Tibial nerve (tissue), 4 donors: ENCODE measurements at regions not wholly inside any gene's neighbourhood (a gene's known extent, or its start where the extent isn't known, plus 50 kb on each side); places are given as distances from the start of the nearest gene placed in this dataset.
"Not testable (repeated sequence)": the region's sequence is repeated elsewhere in the genome, so short reads cannot be mapped to it uniquely, and the experiment has no call there.

Source experiments
- DNase-seq, 2 donors: peaks; one replicate each; pipeline ENCODE4 v3.0.0-alpha.2; 2019; ENCODE audit warnings: low spot score in 2 of 2
- H3K27ac ChIP-seq, 4 donors: fragments of 200-600 bp; sonication (generic) in 3 of 4; one replicate each; pipeline ENCODE4 v1.5.1; 2017 to 2019; ENCODE audit warnings: mild to moderate bottlenecking in 1 of 4
- H3K27me3 ChIP-seq, 2 donors: fragments of 200-600 bp; sonication (generic) in 1 of 2; one replicate each; pipeline versions ENCODE4 v1.5.1 to v1.6.0; 2017 to 2019
- H3K36me3 ChIP-seq, 3 donors: fragments of 200-600 bp; sonication (generic); one replicate each; pipeline ENCODE4 v1.5.1; 2018 to 2019
- H3K4me1 ChIP-seq, 4 donors: fragments of 200-600 bp; sonication (generic) in 3 of 4; one replicate each; pipeline ENCODE4 v1.5.1; 2017 to 2019
- H3K4me3 ChIP-seq, 4 donors: fragments of 200-600 bp; sonication (generic) in 3 of 4; one replicate each; pipeline ENCODE4 v1.5.1; 2017 to 2019; ENCODE audit warnings: mild to moderate bottlenecking in 1 of 4, moderate library complexity in 1 of 4
- H3K9me3 ChIP-seq, 4 donors: fragments of 200-600 bp; sonication (generic) in 3 of 4; one replicate each; pipeline ENCODE4 v1.5.1; 2017 to 2019
- EP300 ChIP-seq, 2 donors: sonication (generic); formaldehyde crosslinking; IDR thresholded peaks; one replicate each; pipeline ENCODE4 v1.6.1; 2017; ENCODE audit warnings: antibody characterized with exemption in 2 of 2, mild to moderate bottlenecking in 1 of 2
- POLR2A ChIP-seq, 2 donors: fragments of 450-650 bp; IDR thresholded peaks; one replicate each; pipeline ENCODE4 v1.6.1; 2017; ENCODE audit warnings: antibody characterized with exemption in 2 of 2, mild to moderate bottlenecking in 2 of 2, moderate library complexity in 2 of 2
- WGBS, 2 donors: methylation state at CpG; one replicate each; pipeline ENCODE4 v1.1.5; 2018; 5-methylcytosine and 5-hydroxymethylcytosine counted together
- TF ChIP-seq, protein P1 (sequence below), 5 experiments: fragments of 200-600 bp in 3 of 5; fragments of 450-650 bp in 2 of 5; sonication (generic) in 3 of 5; IDR thresholded peaks; one replicate each; pipeline ENCODE4 v1.5.1; 2016 to 2019; ENCODE audit warnings: antibody characterized with exemption in 5 of 5, mild to moderate bottlenecking in 3 of 5, moderate library complexity in 2 of 5

GRCh38 chr17:13884347-13884746, 185.0 kb upstream of the COX10 start:
- Histone ChIP-seq H3K36me3 (no peaks in the 10 kb centered on the region), H3K9me3 (peaks cover 0 to 23% (median 0%) of the 10 kb centered on the region in 4 donors), H3K4me1 (no peaks in the 10 kb centered on the region), H3K27me3 (no peaks in the 10 kb centered on the region), H3K27ac (no peak overlapping the region), H3K4me3 (no peak overlapping the region)
- 90 to 94% methylated on average over 2 of the region's 2 CpGs for WGBS, 2 donors
- DNase-seq, result no peak
- TF ChIP-seq POLR2A (IDR thresholded peaks at IDR 0.05) (no peak), EP300 (IDR thresholded peaks at IDR 0.05) (no peak)
- TF ChIP-seq, protein P1, sequence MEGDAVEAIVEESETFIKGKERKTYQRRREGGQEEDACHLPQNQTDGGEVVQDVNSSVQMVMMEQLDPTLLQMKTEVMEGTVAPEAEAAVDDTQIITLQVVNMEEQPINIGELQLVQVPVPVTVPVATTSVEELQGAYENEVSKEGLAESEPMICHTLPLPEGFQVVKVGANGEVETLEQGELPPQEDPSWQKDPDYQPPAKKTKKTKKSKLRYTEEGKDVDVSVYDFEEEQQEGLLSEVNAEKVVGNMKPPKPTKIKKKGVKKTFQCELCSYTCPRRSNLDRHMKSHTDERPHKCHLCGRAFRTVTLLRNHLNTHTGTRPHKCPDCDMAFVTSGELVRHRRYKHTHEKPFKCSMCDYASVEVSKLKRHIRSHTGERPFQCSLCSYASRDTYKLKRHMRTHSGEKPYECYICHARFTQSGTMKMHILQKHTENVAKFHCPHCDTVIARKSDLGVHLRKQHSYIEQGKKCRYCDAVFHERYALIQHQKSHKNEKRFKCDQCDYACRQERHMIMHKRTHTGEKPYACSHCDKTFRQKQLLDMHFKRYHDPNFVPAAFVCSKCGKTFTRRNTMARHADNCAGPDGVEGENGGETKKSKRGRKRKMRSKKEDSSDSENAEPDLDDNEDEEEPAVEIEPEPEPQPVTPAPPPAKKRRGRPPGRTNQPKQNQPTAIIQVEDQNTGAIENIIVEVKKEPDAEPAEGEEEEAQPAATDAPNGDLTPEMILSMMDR (IDR thresholded peaks at IDR 0.05), result no peak

DNA sequence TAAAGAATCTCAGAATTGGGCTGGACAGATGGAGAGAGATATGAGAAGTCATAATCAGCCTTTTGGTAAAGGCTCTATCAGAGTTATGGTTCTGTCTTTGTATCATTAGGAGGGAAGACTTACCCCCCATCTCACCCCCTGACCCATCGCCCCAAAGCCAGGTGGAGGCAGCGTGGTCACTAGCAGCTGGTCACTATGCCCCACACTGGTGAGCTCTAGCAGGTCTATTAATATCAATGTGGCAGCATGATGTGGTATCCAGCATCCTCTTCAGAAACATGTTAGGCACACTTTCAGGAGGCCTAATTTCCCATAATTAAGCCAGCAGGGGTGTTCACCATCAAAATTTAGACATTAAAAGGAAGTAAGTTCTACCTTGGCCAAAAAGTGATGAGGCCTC, 183.8 kb upstream of the COX10 start:
- H3K4me3 ChIP-seq, result no peak overlapping the region
- no peak for DNase-seq
- H3K4me1 ChIP-seq, result no peaks in the 10 kb centered on the region
- TF ChIP-seq, protein P1 (IDR thresholded peaks at IDR 0.05), result no peak
- WGBS, 2 donors, result 79 to 87% methylated on average over 2 of the region's 2 CpGs
- no peak overlapping the region for H3K27ac ChIP-seq
- no peaks in the 10 kb centered on the region for H3K36me3 ChIP-seq
- peaks cover 0 to 23% (median 0%) of the 10 kb centered on the region in 4 donors for H3K9me3 ChIP-seq
- H3K27me3 ChIP-seq, result no peaks in the 10 kb centered on the region

GRCh38 chr17:13885953-13886889, 183.1 kb upstream of the COX10 start:
- H3K4me3 ChIP-seq, result no peak overlapping the region
- no peak for DNase-seq
- H3K36me3 ChIP-seq, result no peaks in the 10 kb centered on the region
- peaks cover 0 to 23% (median 0%) of the 10 kb centered on the region in 4 donors for H3K9me3 ChIP-seq
- TF ChIP-seq POLR2A (IDR thresholded peaks at IDR 0.05) (no peak), EP300 (IDR thresholded peaks at IDR 0.05) (no peak)
- TF ChIP-seq, protein P1 (IDR thresholded peaks at IDR 0.05), result no peak
- no peak overlapping the region for H3K27ac ChIP-seq
- no peaks in the 10 kb centered on the region for H3K27me3 ChIP-seq
- 56 to 59% methylated on average over 6 of the region's 6 CpGs for WGBS, 2 donors
- no peaks in the 10 kb centered on the region for H3K4me1 ChIP-seq

DNA sequence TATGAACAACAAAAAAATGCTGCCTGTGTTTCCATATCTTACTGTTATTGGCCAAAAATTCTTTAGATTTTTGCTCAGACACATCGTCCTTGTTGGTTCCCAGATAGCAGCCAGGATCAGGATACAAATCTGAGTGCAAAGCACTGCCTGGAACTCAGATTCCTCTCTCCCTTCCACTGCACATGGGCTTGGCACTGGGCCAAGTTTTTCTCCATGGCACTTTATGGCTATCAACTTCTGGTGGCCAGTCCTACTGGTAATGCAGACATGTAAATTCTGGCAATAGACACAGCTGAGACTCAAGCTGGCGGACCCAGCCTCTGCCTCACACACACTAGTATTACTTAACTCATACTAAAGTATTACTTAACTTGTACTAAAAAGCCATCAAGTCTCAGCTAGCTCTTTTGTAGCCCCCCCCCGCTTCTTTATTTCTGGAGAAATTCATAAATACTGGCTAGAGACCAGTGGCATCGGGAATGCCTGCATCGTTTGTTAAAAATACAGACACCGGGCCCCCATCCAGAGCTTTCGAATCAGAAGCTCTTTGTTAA, 181.2 kb upstream of the COX10 start:
- Histone ChIP-seq H3K27me3 (no peaks in the 10 kb centered on the region), H3K36me3 (no peaks in the 10 kb centered on the region), H3K27ac (no peak overlapping the region), H3K4me1 (no peaks in the 10 kb centered on the region), H3K9me3 (peaks cover 0 to 13% (median 0%) of the 10 kb centered on the region in 4 donors), H3K4me3 (no peak overlapping the region)
- 42 to 55% methylated on average over 7 of the region's 7 CpGs for WGBS, 2 donors
- TF ChIP-seq EP300 (IDR thresholded peaks at IDR 0.05) (no peak), POLR2A (IDR thresholded peaks at IDR 0.05) (no peak)
- TF ChIP-seq, protein P1 (IDR thresholded peaks at IDR 0.05), result no peak
- peak in 1 of 2 donors; percentile 32 for DNase-seq

GRCh38 chr17:13908971-13909370, 160.3 kb upstream of the COX10 start:
- H3K36me3 ChIP-seq, H3K4me1 ChIP-seq, H3K27me3 ChIP-seq, H3K27ac ChIP-seq, H3K9me3 ChIP-seq, DNase-seq, H3K4me3 ChIP-seq: not testable (repeated sequence)
